GM06990 (cell line): ENCODE measurements at regions not wholly inside any gene's neighbourhood (a gene's known extent, or its start where the extent isn't known, plus 50 kb on each side); places are given as distances from the start of the nearest gene placed in this dataset.

Experiments used
- DNase-seq: peaks from one replicate; pipeline ENCODE4 v3.0.0-alpha.2; 2011; ENCODE audit not compliant: insufficient read length; ENCODE audit errors: extremely low read depth
- H3K27me3 ChIP-seq: replicated peaks from 2 replicates; pipeline ENCODE4 v1.6.0; 2011; ENCODE audit warnings: low read length; ENCODE audit not compliant: control insufficient read depth, insufficient read depth
- H3K36me3 ChIP-seq: 2 replicates; pipeline ENCODE4 v1.5.1; 2011; ENCODE audit warnings: low read length; ENCODE audit not compliant: control insufficient read depth, insufficient read depth
- H3K4me3 ChIP-seq: replicated peaks from 2 replicates; pipeline ENCODE4 v1.5.1; 2011; ENCODE audit warnings: low read depth, mild to moderate bottlenecking, control low read depth, low read length
- CTCF ChIP-seq: IDR thresholded peaks from 2 replicates; pipeline ENCODE4 v1.5.1; 2011; ENCODE audit warnings: low read length, control low read depth, mild to moderate bottlenecking, inconsistent platforms; ENCODE audit not compliant: insufficient read depth, poor library complexity, severe bottlenecking

- H3K4me3 ChIP-seq = no peak overlapping the region
- no peak for TF ChIP-seq CTCF
- H3K36me3 ChIP-seq = no peaks in the 10 kb centered on the region
- H3K27me3 ChIP-seq = no peaks in the 10 kb centered on the region
- no peak for DNase-seq
Measured at GRCh38 chr3:55157731-55158130, 229.9 kb upstream of the LRTM1 start.

- TF ChIP-seq CTCF = no peak
- H3K27me3 ChIP-seq = no peaks in the 10 kb centered on the region
- no peak for DNase-seq
- H3K4me3 ChIP-seq = no peak overlapping the region
- H3K36me3 ChIP-seq = no peaks in the 10 kb centered on the region
Measured at GRCh38 chr3:55156851-55157650, 229.2 kb upstream of the LRTM1 start.

- Histone ChIP-seq H3K4me3 (no peak overlapping the region), H3K36me3 (no peaks in the 10 kb centered on the region), H3K27me3 (no peaks in the 10 kb centered on the region)
- TF ChIP-seq CTCF = no peak
- no peak for DNase-seq
Measured at GRCh38 chr3:55147856-55148720, 220.2 kb upstream of the LRTM1 start.

GRCh38 chr3:55147406-55147805 is 219.5 kb upstream of the LRTM1 start:
- Histone ChIP-seq H3K4me3 (no peak overlapping the region), H3K27me3 (no peaks in the 10 kb centered on the region), H3K36me3 (no peaks in the 10 kb centered on the region)
- DNase-seq = no peak
- no peak for TF ChIP-seq CTCF

GRCh38 chr3:55146216-55146615 is 218.4 kb upstream of the LRTM1 start:
- no peak for DNase-seq
- no peak for TF ChIP-seq CTCF
- no peaks in the 10 kb centered on the region for H3K36me3 ChIP-seq
- H3K4me3 ChIP-seq = no peak overlapping the region
- H3K27me3 ChIP-seq = no peaks in the 10 kb centered on the region
